H1 (cell line): ENCODE measurements at regions not wholly inside any gene's neighbourhood (a gene's known extent, or its start where the extent isn't known, plus 50 kb on each side); places are given as distances from the start of the nearest gene placed in this dataset.

ENCODE experiments used
- CTCF ChIA-PET: fragments of 300-600 bp; sonication (Branson Sonifier 250); formaldehyde crosslinking; loops from one replicate; lab custom pipeline; 2021; ENCODE audit not compliant: partially characterized antibody; lab: Charles Lee
- POLR2A ChIA-PET: fragments of 300-600 bp; sonication (Branson Sonifier 250); formaldehyde crosslinking; loops from one replicate; lab custom pipeline; 2021; ENCODE audit warnings: inconsistent platforms; ENCODE audit not compliant: partially characterized antibody; lab: Charles Lee
- DNase-seq, 2 experiments: peaks; one replicate each; pipeline versions ENCODE4 v3.0.0 to v3.0.0-alpha.2; 2010 to 2022; ENCODE audit warnings: low spot score in 2 of 2, low read depth in 1 of 2, mixed read lengths in 1 of 2
- FAIRE-seq: peaks from 2 replicates; lab custom pipeline; 2011; peaks lifted over from hg19 to GRCh38; lab: Jason Lieb, UNC
- H2AFZ ChIP-seq: 2 replicates; pipeline ENCODE4 v1.8.1; 2012; ENCODE audit warnings: low read length, inconsistent platforms
- H2AK5ac ChIP-seq: 2 replicates; pipeline ENCODE4 v1.6.1; 2013; ENCODE audit warnings: low read depth, low read length
- H2BK120ac ChIP-seq: replicated peaks from 2 replicates; pipeline ENCODE3; 2013; ENCODE audit warnings: low read depth, low read length, inconsistent platforms
- H2BK12ac ChIP-seq: 2 replicates; pipeline ENCODE4 v1.6.1; 2013; ENCODE audit warnings: low read depth, low read length
- H2BK15ac ChIP-seq: 2 replicates; pipeline ENCODE4 v1.6.1; 2013; ENCODE audit warnings: low read length
- H2BK20ac ChIP-seq: 2 replicates; pipeline ENCODE4 v1.6.1; 2013; ENCODE audit warnings: low read length
- H2BK5ac ChIP-seq: 2 replicates; pipeline ENCODE4 v1.6.1; 2013; ENCODE audit warnings: low read depth, low read length
- H3K14ac ChIP-seq: 2 replicates; pipeline ENCODE4 v1.6.1; 2013; ENCODE audit warnings: inconsistent platforms; ENCODE audit not compliant: insufficient read length
- H3K18ac ChIP-seq: 2 replicates; pipeline ENCODE4 v1.6.1; 2013; ENCODE audit warnings: low read length; ENCODE audit errors: extremely low read depth
- H3K23ac ChIP-seq: 2 replicates; pipeline ENCODE4 v1.6.1; 2013; ENCODE audit warnings: inconsistent platforms; ENCODE audit not compliant: insufficient read length
- H3K23me2 ChIP-seq: 2 replicates; pipeline ENCODE4 v1.6.1; 2013; ENCODE audit warnings: low read depth, low read length
- H3K27ac ChIP-seq: 2 replicates; pipeline ENCODE4 v1.6.1; 2011; ENCODE audit warnings: low read depth, low read length, inconsistent platforms
- H3K27me3 ChIP-seq, 4 experiments: replicated peaks in 1 of 4; 1 replicate in 1 of 4; 2 replicates in 3 of 4; pipeline versions ENCODE4 v1.6.1 to v1.8.1; 2011 to 2013; ENCODE audit warnings: low read length in 3 of 4, mild to moderate bottlenecking in 3 of 4, inconsistent platforms in 2 of 4, mixed read lengths in 2 of 4, moderate library complexity in 1 of 4; ENCODE audit not compliant: control insufficient read depth in 3 of 4, insufficient read depth in 3 of 4; ENCODE audit errors: extremely low read depth in 1 of 4
- H3K36me3 ChIP-seq, 4 experiments: 2 replicates each; pipeline versions ENCODE4 v1.6.1 to v1.8.1; 2011 to 2013; ENCODE audit warnings: mild to moderate bottlenecking in 4 of 4, low read length in 3 of 4, moderate library complexity in 2 of 4, control low read depth in 1 of 4, inconsistent platforms in 1 of 4; ENCODE audit not compliant: insufficient read depth in 4 of 4, control insufficient read depth in 2 of 4
- H3K4ac ChIP-seq: replicated peaks from 2 replicates; pipeline ENCODE3; 2013; ENCODE audit warnings: low read length, low read depth, mixed read lengths, inconsistent platforms; ENCODE audit not compliant: insufficient read length
- H3K4me1 ChIP-seq, 4 experiments: replicated peaks in 1 of 4; 1 replicate in 1 of 4; 2 replicates in 3 of 4; pipeline versions ENCODE4 v1.6.1 to v1.8.1; 2011 to 2013; ENCODE audit warnings: low read length in 3 of 4, inconsistent platforms in 2 of 4, mixed read lengths in 1 of 4; ENCODE audit not compliant: insufficient read depth in 4 of 4, control insufficient read depth in 3 of 4
- H3K4me2 ChIP-seq, 2 experiments: 2 replicates each; pipeline versions ENCODE4 v1.6.1 to v1.8.1; 2011 to 2013; ENCODE audit warnings: low read depth in 2 of 2, low read length in 2 of 2, control low read depth in 1 of 2, inconsistent platforms in 1 of 2, mild to moderate bottlenecking in 1 of 2; ENCODE audit not compliant: insufficient read depth in 1 of 2
- H3K4me3 ChIP-seq, 4 experiments: fragments of 200-600, 300-600 bp in 1 of 4; sonication (generic), shearing (Covaris generic), sonication (Bioruptor Twin) in 1 of 4; 2 replicates each; pipeline versions ENCODE4 v1.5.1 to v1.8.1; 2011 to 2016; ENCODE audit warnings: low read length in 4 of 4, low read depth in 3 of 4, control low read depth in 2 of 4, inconsistent platforms in 2 of 4, mild to moderate bottlenecking in 2 of 4, mixed read lengths in 1 of 4, moderate library complexity in 1 of 4; ENCODE audit not compliant: insufficient read depth in 2 of 4; ENCODE audit errors: extremely low read depth in 1 of 4
- H3K56ac ChIP-seq: replicated peaks from 2 replicates; pipeline ENCODE3; 2013; ENCODE audit warnings: low read depth, mild to moderate bottlenecking, mixed read lengths, low read length, inconsistent platforms; ENCODE audit not compliant: insufficient read length
- H3K79me1 ChIP-seq: 2 replicates; pipeline ENCODE4 v1.6.1; 2013; ENCODE audit warnings: low read depth, low read length, control low read depth
- H3K79me2 ChIP-seq, 2 experiments: 2 replicates each; pipeline versions ENCODE4 v1.6.1 to v1.8.1; 2012 to 2013; ENCODE audit warnings: low read length in 2 of 2, mild to moderate bottlenecking in 2 of 2, inconsistent platforms in 1 of 2; ENCODE audit not compliant: insufficient read depth in 2 of 2, control insufficient read depth in 1 of 2
- H3K9ac ChIP-seq, 4 experiments: replicated peaks in 1 of 4; 1 replicate in 1 of 4; 2 replicates in 3 of 4; pipeline versions ENCODE4 v1.6.1 to v1.8.1; 2011 to 2013; ENCODE audit warnings: low read depth in 3 of 4, low read length in 3 of 4, control low read depth in 2 of 4, mild to moderate bottlenecking in 2 of 4, moderate library complexity in 2 of 4, inconsistent platforms in 1 of 4; ENCODE audit errors: extremely low read depth in 1 of 4
- H3K9me3 ChIP-seq, 2 experiments: 2 replicates each; pipeline versions ENCODE4 v1.6.1 to v1.8.1; 2012 to 2013; ENCODE audit warnings: mild to moderate bottlenecking in 2 of 2, moderate library complexity in 2 of 2, control low read depth in 1 of 2, inconsistent platforms in 1 of 2, low read depth in 1 of 2, low read length in 1 of 2, mixed read lengths in 1 of 2; ENCODE audit not compliant: insufficient read depth in 2 of 2
- H4K20me1 ChIP-seq, 2 experiments: replicated peaks in 1 of 2; 2 replicates each; pipeline versions ENCODE3 to v1.8.1; 2011 to 2013; ENCODE audit warnings: inconsistent platforms in 2 of 2, low read length in 2 of 2, mild to moderate bottlenecking in 1 of 2; ENCODE audit not compliant: insufficient read depth in 2 of 2, control insufficient read depth in 1 of 2
- H4K5ac ChIP-seq: 2 replicates; pipeline ENCODE4 v1.6.1; 2013; ENCODE audit warnings: low read length, low read depth, mixed read lengths, inconsistent platforms; ENCODE audit not compliant: insufficient read length
- H4K8ac ChIP-seq: 2 replicates; pipeline ENCODE4 v1.8.0; 2013; ENCODE audit warnings: mild to moderate bottlenecking, moderate library complexity, low read length, inconsistent platforms; ENCODE audit not compliant: insufficient read depth; ENCODE audit errors: extremely low read depth
- H4K91ac ChIP-seq: replicated peaks from 2 replicates; pipeline ENCODE3; 2013; ENCODE audit warnings: low read length, mixed read lengths, inconsistent platforms; ENCODE audit not compliant: insufficient read length
- ASH2L ChIP-seq: fragments of 200-600, 300-600 bp; sonication (generic); IDR thresholded peaks from one replicate; pipeline ENCODE4 v1.7.1; 2017; ENCODE audit warnings: low read length
- CBX5 ChIP-seq: fragments of 300-800, 300-1000 bp; sonication (generic); IDR thresholded peaks from 2 replicates; pipeline ENCODE4 v1.7.1; 2016; ENCODE audit warnings: antibody characterized with exemption, low read length, low read depth
- GTF2F1 ChIP-seq: IDR thresholded peaks from 2 replicates; pipeline ENCODE4 v1.6.1; 2012; ENCODE audit warnings: low read depth, low read length, improper control_type of control experiment, borderline replicate concordance
- JUN ChIP-seq: IDR thresholded peaks from 2 replicates; pipeline ENCODE4 v1.6.1; 2011; ENCODE audit warnings: low read depth, mild to moderate bottlenecking, improper control_type of control experiment, low read length
- TCF12 ChIP-seq: IDR thresholded peaks from 2 replicates; pipeline ENCODE4 v1.6.1; 2011; ENCODE audit warnings: low read depth, mild to moderate bottlenecking, low read length
- WGBS, 2 experiments: shearing (Covaris generic) in 1 of 2; methylation state at CpG; one replicate each; pipeline versions ENCODE4 v1.1.6 to v1.1.7; 2013 to 2015; ENCODE audit warnings: low lambda C conversion rate in 2 of 2, mixed read lengths in 2 of 2, inconsistent platforms in 1 of 2, low coverage in 1 of 2, missing lambda C conversion rate in 1 of 2; ENCODE audit not compliant: insufficient replicate concordance in 2 of 2, insufficient coverage in 1 of 2, insufficient read length in 1 of 2; ENCODE audit errors: extremely low coverage in 1 of 2, missing lambda C conversion rate in 1 of 2; 5-methylcytosine and 5-hydroxymethylcytosine counted together

DNA sequence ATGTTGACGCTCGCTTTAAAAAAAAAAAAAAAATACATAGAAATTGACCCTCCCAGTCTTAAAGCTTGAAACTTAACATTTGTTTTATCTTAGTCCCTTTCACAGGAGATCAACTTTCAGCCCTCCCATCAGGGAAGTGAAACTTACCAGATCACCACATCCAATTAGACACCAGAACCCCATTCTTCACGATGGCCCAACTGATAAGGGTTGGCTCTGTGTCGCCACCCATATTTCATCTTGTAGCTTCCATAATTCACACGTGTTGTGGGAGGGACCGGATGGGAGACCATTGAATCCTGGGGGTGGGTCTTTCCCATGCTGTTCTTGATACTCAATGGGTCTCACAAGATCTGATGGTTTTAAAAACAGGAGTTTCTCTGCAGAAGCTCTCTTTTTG lies 629.4 kb upstream of the KCND2 start:
- H3K9me3 ChIP-seq, result no peaks in the 10 kb centered on the region
- H3K9ac ChIP-seq, result no peak overlapping the region
- no peak overlapping the region for H4K8ac ChIP-seq
- ChIA-PET CTCF (no interaction called here), POLR2A (interaction anchor here (0.7 kb wide), 1 partner anchor 50 kb away, joined by 3 read pairs; no protein-coding TSS in a partner anchor)
- no peak for FAIRE-seq
- H2BK5ac ChIP-seq, result no peak overlapping the region
- H3K79me1 ChIP-seq, result no peaks in the 10 kb centered on the region
- H3K36me3 ChIP-seq, result no peaks in the 10 kb centered on the region
- no peak overlapping the region for H2BK20ac ChIP-seq
- H3K27ac ChIP-seq, result no peak overlapping the region
- no peaks in the 10 kb centered on the region for H3K27me3 ChIP-seq
- H4K5ac ChIP-seq, result no peak overlapping the region
- H3K79me2 ChIP-seq, result no peaks in the 10 kb centered on the region
- H3K4me2 ChIP-seq, result no peak overlapping the region
- no peak overlapping the region for H2BK15ac ChIP-seq
- no peaks in the 10 kb centered on the region for H4K20me1 ChIP-seq
- no peaks in the 10 kb centered on the region for H3K4me1 ChIP-seq
- H2BK120ac ChIP-seq, result no peak overlapping the region
- no peak overlapping the region for H3K56ac ChIP-seq
- no peak overlapping the region for H3K4me3 ChIP-seq
- H2BK12ac ChIP-seq, result no peak overlapping the region
- 97% methylated on average over 6 of the region's 6 CpGs; no CpG with 5 or more reads in 1 of the 2 experiments for WGBS, 2 experiments
- H2AFZ ChIP-seq, result no peak overlapping the region
- H2AK5ac ChIP-seq, result no peak overlapping the region
- H3K23me2 ChIP-seq, result no peaks in the 10 kb centered on the region
- no peak for TF ChIP-seq GTF2F1
- no peak for TF ChIP-seq TCF12
- TF ChIP-seq JUN, result no peak
- TF ChIP-seq CBX5, result no peak
- TF ChIP-seq ASH2L, result no peak
- no peak overlapping the region for H4K91ac ChIP-seq
- H3K18ac ChIP-seq, result no peak overlapping the region
- no peak overlapping the region for H3K14ac ChIP-seq
- no peak for DNase-seq
- H3K23ac ChIP-seq, result no peak overlapping the region
- H3K4ac ChIP-seq, result no peak overlapping the region
